ENCODE measurements at regions not wholly inside any gene's neighbourhood (a gene's known extent, or its start where the extent isn't known, plus 50 kb on each side); places are given as distances from the start of the nearest gene placed in this dataset.

DNA sequence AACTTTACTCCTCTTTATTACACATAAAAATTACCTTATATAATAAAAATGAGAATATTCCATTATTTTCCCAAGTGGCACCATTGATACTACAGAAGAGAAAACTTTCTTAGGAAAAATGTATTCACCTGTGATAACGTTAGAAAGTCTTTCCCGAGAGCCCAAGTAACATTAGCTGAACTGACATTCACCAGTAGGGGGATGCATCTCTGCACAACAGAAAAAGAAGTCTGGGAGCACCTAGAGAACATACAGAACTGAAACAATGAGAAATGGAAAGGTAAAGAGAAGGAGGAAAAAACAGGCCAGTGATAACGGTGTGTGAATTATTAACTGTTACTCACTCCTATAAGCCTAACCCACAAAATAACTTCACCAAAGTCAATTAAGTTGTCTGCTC, 423.3 kb downstream of the CENPC start:
- no peak for DNase-seq (ENCODE audit: low read depth)

DNA sequence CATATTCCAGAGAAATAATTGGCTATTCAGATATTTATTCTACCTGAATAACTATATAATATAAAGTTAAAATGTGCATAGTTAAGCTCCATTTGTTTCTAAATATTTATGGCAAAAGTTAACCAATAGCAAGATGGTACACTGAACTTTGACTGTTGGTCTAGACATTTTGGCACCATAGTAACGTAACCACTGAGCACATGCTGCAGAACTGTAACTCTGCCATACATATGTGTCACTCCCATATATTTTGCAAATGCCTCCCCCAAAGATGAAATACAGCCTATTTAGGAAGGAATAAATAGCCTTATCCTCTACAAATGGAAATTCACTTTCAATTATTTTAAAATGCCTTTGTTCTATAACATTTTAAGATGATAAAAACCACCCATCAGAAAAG, 424.9 kb downstream of the CENPC start:
- no peak for DNase-seq (ENCODE audit: low read depth)

DNA sequence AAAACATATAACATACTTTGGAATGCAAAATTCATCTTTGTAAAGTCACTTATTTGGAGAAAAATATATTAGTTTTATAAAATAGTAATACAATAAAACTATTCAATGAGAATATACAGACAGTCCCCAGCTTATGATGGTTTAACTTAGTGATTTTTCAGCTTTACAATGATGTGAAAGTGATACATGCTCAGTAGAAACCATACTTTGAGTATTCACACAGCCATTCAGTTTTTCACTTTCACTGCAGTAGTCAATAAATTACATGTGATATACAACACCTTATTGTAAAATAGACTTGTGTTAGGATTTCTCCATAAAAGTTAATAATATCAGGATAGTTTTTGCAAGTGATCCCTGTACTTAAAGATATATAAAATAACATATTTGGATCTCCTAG, 436.0 kb downstream of the CENPC start:
- no peak for DNase-seq (ENCODE audit: low read depth)

DNA sequence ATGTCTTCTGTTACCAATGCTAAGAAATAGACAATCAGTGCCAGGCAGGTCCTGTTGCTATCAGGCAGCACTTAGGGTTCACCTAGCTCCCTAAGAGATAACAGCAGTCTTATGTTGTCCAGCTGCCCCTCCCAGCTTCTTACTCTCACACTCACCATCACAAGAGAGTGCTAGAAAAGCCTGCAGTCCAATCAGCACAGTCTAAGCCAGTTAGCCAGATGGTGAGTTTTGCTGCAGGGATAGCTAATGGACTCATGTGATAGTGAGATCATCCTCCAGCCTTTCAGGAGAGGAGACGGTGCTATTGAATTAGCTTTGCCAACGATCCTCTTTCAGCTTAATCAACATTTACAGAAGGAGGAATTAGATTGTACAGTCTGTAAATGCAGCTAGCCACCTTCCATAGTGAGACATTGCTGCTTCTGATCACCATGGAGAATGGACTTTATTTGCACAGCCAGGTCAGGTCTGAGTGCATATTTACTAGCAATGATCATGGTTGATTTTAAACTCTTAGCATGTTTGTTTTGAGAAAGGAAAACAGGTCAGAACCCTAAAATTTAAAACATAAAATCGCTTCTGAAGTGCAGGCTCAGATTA, 438.3 kb downstream of the CENPC start:
- no peak for DNase-seq (ENCODE audit: low read depth)

- no peak for DNase-seq (ENCODE audit: low read depth)
These were observed 441.2 kb downstream of the CENPC start for GRCh38 chr4:67104145-67104544.

DNA sequence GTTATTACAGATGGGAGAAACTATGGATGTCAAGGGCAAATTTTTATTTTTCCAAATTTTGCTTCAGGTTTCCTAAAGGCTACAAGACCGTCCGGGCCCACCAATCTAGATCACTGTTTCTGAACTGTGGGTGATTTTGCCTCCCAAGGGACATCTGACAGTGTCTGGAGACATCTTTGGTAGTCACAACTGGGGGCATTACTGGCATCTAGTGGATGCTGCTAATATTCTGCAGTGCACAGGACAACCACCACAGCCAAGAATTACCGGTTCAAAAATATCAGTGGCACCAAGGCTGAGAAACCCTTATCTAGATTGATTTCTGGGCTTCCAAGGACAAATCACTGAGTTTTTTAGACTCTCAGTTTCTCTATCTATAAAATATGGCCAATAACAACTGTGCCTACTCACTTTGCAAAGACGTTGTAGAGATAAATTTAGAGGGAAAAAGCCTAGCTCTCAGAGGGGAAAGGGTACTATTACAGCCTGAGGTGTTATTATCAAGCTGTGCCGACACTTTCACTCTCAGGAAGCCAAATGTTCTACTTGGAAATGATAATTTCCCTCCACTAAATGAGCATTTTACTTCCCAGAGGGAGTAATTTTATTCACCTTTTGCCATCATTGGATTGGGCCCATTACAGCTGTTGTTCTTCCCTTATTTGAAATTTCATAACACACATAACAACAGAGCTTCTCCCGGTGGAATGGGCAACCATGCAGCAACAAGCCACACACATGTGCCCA, 442.1 kb downstream of the CENPC start:
- DNase-seq (ENCODE audit: low read depth) = no peak

DNA sequence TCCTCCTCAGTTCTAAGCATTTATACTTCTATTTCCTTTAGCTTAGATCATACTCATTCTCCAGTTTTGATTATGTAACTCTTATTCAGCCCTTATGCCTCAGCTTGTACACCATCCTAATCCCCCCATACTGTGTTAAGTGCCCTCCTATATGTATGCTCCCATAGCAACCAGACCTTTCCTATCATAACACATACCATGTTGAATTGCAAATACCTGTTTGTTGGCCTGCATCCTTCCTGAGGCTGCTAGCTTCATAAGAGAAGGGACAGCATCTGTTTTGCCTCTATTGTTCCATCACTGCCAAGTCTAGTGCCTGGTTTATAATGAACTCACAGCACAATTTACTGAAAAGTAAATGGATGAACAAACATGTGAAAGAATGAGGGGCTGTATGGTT, 443.7 kb downstream of the CENPC start:
- no peak for DNase-seq (ENCODE audit: low read depth)

DNA sequence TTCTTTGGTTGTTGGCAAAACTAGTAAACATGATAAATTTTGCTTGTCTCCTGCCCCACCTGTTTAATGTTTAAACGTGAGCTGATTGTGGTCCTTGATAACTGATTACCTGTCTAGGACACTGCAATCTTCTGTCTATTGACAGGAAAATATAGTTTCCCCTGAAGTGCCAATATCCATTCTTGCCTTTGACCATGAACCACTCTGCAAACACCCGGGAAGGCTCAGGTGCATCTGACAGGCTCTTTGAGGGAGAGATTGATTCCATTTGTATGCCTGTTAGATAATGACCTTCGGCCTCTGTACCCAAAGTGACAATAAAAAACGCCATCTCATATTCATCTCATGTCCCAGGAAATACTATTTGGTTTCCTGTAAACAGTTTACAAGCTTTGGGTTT, 453.0 kb downstream of the CENPC start:
- no peak for DNase-seq (ENCODE audit: low read depth)

GRCh38 chr4:67091673-67092072, 453.6 kb downstream of the CENPC start:
- DNase-seq (ENCODE audit: low read depth) = no peak

- DNase-seq (ENCODE audit: low read depth) = no peak
These were observed 457.4 kb downstream of the CENPC start for GRCh38 chr4:67087897-67088296.

- no peak for DNase-seq (ENCODE audit: low read depth)
These were observed 460.5 kb downstream of the CENPC start for GRCh38 chr4:67084783-67085182.

DNA sequence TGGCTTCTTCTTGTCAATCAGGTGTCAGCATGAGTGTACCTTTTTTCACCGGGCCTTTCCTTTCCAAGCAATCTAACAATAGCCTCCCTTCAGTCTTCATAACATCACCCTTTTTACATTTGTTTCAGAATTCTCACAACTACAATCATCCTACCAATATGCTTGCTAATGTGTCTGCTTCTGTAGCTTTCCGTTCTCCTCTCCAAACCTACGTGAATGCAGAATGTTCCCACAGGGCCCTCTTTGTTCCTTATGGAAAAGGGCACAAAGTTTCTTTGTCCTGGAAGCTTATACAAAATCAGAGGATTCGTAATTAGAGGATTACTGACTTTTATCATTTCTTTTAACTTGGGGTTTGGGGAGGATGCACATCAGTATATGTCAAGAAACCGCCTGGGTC, 461.8 kb downstream of the CENPC start:
- DNase-seq (ENCODE audit: low read depth) = no peak

GRCh38 chr4:67082746-67083145, 462.6 kb downstream of the CENPC start:
- DNase-seq (ENCODE audit: low read depth) = no peak

DNA sequence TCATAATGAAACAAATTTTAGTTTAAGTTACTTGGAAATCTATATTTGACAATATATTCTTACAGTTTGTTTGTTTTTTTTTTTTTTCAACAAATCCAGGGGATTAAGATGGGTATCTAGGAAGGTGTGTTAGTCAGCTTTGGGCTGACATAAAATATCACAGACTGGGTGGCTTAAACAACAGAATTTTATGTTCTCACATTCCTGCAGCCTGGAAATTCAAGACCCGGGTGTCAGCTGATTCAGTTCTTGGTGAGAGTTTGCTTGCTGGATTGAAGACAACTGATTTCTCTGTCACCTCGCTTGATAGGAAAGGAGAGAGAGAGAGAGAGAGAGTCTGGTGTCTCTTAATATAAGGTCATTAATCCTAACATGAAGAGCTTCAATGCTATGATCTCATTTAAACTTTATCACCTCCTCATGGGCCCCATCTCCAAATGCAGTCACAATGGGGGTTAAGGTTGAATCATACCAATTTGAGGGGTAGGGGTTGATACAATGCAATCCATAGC, 465.2 kb downstream of the CENPC start:
- no peak for DNase-seq (ENCODE audit: low read depth)

- DNase-seq (ENCODE audit: low read depth) = no peak
These were observed 473.7 kb downstream of the CENPC start for GRCh38 chr4:67071641-67072040.

GRCh38 chr4:67055319-67055718, 490.0 kb downstream of the CENPC start:
- DNase-seq (ENCODE audit: low read depth) = no peak

- peak; percentile 7 for DNase-seq (ENCODE audit: low read depth)
These were observed 490.4 kb downstream of the CENPC start for GRCh38 chr4:67054896-67055295.

DNA sequence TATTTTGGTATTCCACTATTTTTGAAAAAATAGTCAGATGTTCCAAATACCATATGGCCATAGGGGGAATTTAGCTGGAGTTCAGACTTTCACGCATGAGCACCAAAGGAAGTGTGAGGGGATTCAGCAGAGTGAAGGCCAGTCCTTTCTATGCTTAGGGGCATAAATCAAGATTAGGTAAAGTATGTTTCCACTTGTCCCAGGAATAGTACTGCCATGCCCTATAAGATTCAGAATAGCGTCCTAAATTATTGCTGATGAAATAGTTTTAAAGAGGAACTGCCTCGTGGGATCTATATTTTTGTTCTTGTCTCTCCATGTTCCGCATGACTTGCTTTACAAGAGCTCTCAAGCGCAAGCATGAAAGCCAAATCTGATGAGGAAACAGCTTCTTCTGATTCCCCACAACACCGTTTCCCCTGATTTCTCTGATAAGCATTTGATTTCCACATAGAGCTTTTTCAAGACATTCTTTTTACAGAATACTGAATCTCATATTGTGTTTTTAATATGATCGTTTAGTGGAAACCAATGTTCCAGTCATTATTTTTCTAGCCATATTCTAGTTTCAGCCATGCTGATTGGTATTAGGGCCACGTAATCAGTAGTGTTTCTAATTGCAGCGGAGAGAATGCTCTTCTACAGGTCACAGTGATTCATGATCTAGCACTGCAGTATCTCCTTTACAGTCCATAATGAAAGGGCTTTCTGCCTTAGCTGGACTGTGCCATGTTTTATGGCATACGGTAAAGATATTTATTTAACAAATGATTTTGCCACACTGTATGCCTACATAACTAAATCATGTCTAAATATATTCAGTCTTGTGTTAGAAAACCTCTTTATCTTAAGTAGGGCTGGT, 492.3 kb downstream of the CENPC start:
- DNase-seq (ENCODE audit: low read depth) = no peak

DNA sequence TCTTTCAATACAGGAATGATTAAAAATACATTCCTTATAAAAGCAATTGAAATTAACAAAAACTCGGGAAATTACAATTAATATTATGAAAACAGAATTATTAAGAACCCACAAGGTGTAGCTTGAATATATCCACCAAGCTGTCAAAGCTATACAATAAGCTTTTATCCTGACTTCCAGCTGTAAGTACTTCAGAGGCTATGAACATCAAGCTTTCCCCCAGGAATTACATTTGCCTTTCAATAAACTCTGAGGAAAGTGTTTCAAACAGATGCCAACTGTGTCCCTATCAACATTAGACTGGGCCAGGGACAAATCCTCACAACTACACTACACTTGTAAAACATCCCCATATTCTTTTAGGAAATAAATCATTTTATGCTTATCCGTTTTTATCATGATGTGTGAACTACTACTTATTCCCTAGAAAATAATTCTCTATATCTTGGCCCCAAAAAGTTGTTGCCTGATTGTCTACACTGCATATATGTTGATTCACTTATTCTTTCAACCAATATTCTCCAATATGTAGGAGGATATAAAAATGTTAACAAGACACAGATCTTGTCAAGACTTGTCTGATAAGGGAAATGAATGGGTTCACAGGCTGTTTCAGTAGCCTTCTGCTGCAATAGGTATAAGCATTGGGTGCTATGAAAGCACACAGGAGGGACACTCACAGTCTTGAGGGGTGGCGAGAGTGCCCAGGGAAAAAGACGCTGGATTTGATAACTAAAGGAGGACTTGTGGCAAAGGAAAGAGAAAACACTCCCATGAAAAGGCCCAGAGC, 494.1 kb downstream of the CENPC start:
- DNase-seq (ENCODE audit: low read depth) = no peak

GRCh38 chr4:67049446-67049845, 495.9 kb downstream of the CENPC start:
- no peak for DNase-seq (ENCODE audit: low read depth)

- no peak for DNase-seq (ENCODE audit: low read depth)
These were observed 496.8 kb downstream of the CENPC start for GRCh38 chr4:67048530-67048929.

- DNase-seq (ENCODE audit: low read depth) = no peak
These were observed 505.0 kb downstream of the CENPC start for GRCh38 chr4:67040315-67040714.
